Esophagus muscularis mucosa (tissue), 4 donors: ENCODE measurements at regions not wholly inside any gene's neighbourhood (a gene's known extent, or its start where the extent isn't known, plus 50 kb on each side); places are given as distances from the start of the nearest gene placed in this dataset.

Experiments
- EP300 ChIP-seq: sonication (generic); formaldehyde crosslinking; IDR thresholded peaks from one replicate; pipeline ENCODE4 v1.6.1; 2017; ENCODE audit warnings: antibody characterized with exemption
- POLR2AphosphoS5 ChIP-seq, 2 donors: sonication (generic); formaldehyde crosslinking; IDR thresholded peaks; one replicate each; pipeline ENCODE4 v1.6.1; 2017; ENCODE audit warnings: antibody characterized with exemption in 2 of 2
- TF ChIP-seq, protein P1 (sequence below), 3 experiments: fragments of 200-600 bp in 2 of 3; fragments of 450-650 bp in 1 of 3; sonication (generic) in 2 of 3; IDR thresholded peaks; one replicate each; pipeline ENCODE4 v1.5.1; 2017 to 2019; ENCODE audit warnings: antibody characterized with exemption in 3 of 3, mild to moderate bottlenecking in 2 of 3, moderate library complexity in 1 of 3

DNA sequence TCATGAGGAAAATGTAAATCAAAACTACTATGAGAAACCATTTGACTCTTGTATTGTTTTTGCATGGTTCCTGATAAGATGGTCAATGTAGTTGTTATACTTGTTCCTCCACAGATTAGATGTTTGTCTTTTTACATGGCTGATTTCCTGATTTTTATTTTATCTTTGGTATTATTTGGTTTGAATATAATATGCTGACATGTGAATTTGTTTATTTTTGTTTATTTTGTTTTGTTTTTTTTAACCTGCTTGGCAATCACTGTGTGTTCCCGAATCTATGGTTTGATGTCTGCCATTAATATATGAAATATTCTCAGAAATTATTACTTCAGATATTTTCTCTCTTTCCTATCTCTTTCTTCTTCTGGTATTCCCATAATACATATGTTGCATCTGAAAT lies 899.5 kb upstream of the ADGRB3 start:
- TF ChIP-seq, protein P1, sequence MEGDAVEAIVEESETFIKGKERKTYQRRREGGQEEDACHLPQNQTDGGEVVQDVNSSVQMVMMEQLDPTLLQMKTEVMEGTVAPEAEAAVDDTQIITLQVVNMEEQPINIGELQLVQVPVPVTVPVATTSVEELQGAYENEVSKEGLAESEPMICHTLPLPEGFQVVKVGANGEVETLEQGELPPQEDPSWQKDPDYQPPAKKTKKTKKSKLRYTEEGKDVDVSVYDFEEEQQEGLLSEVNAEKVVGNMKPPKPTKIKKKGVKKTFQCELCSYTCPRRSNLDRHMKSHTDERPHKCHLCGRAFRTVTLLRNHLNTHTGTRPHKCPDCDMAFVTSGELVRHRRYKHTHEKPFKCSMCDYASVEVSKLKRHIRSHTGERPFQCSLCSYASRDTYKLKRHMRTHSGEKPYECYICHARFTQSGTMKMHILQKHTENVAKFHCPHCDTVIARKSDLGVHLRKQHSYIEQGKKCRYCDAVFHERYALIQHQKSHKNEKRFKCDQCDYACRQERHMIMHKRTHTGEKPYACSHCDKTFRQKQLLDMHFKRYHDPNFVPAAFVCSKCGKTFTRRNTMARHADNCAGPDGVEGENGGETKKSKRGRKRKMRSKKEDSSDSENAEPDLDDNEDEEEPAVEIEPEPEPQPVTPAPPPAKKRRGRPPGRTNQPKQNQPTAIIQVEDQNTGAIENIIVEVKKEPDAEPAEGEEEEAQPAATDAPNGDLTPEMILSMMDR (IDR thresholded peaks at IDR 0.05): no peak
- TF ChIP-seq EP300 (no peak), POLR2AphosphoS5 (IDR thresholded peaks at IDR 0.05) (no peak)
